Right atrium auricular region (tissue), 2 donors: ENCODE measurements at regions not wholly inside any gene's neighbourhood (a gene's known extent, or its start where the extent isn't known, plus 50 kb on each side); places are given as distances from the start of the nearest gene placed in this dataset.

Experiments used
- DNase-seq: peaks from one replicate; pipeline ENCODE4 v3.0.0-alpha.2; 2019; ENCODE audit warnings: low spot score
- H3K27ac ChIP-seq, 2 donors: fragments of 200-600 bp; sonication (generic); 1 replicate in 1 of 2; 2 replicates in 1 of 2; pipeline ENCODE4 v1.5.1; 2016 to 2019
- H3K27me3 ChIP-seq, 2 donors: fragments of 200-600 bp; sonication (generic); one replicate each; pipeline versions ENCODE4 v1.5.1 to v1.6.0; 2017 to 2019
- H3K36me3 ChIP-seq: fragments of 200-600 bp; sonication (generic); one replicate; pipeline ENCODE4 v1.5.1; 2016
- H3K4me1 ChIP-seq, 2 donors: fragments of 200-600 bp; sonication (generic); one replicate each; pipeline versions ENCODE4 v1.5.1 to v1.6.0; 2017 to 2019
- H3K4me3 ChIP-seq, 2 donors: fragments of 200-600 bp; sonication (generic); 1 replicate in 1 of 2; 2 replicates in 1 of 2; pipeline ENCODE4 v1.5.1; 2017 to 2019; ENCODE audit warnings: mild to moderate bottlenecking in 1 of 2, moderate library complexity in 1 of 2
- H3K9me3 ChIP-seq, 2 donors: fragments of 200-600 bp; sonication (generic); one replicate each; pipeline ENCODE4 v1.5.1; 2019
- CTCF ChIP-seq, 2 donors: fragments of 200-600 bp; sonication (generic); IDR thresholded peaks; one replicate each; pipeline ENCODE4 v1.5.1; 2019; ENCODE audit warnings: antibody characterized with exemption in 2 of 2

GRCh38 chr7:145884716-145885514, 231.7 kb upstream of the CNTNAP2 start:
- Histone ChIP-seq H3K9me3 (peaks cover 0 to 7% of the 10 kb centered on the region in 2 donors), H3K4me1 (no peaks in the 10 kb centered on the region), H3K4me3 (no peak overlapping the region), H3K27me3 (no peaks in the 10 kb centered on the region), H3K36me3 (no peaks in the 10 kb centered on the region), H3K27ac (no peak overlapping the region)
- TF ChIP-seq CTCF (IDR thresholded peaks at IDR 0.05) = no peak
- no peak for DNase-seq

- Histone ChIP-seq H3K27me3 (no peaks in the 10 kb centered on the region), H3K4me1 (no peaks in the 10 kb centered on the region), H3K4me3 (no peak overlapping the region), H3K9me3 (peaks cover 0 to under 1% of the 10 kb centered on the region in 2 donors), H3K36me3 (no peaks in the 10 kb centered on the region), H3K27ac (no peak overlapping the region)
- DNase-seq = no peak
- TF ChIP-seq CTCF (IDR thresholded peaks at IDR 0.05) = no peak
Observed at GRCh38 chr7:145876376-145876775, 240.2 kb upstream of the CNTNAP2 start.

GRCh38 chr7:145875267-145875666, 241.3 kb upstream of the CNTNAP2 start:
- Histone ChIP-seq H3K27ac (no peak overlapping the region), H3K4me3 (no peak overlapping the region), H3K36me3 (no peaks in the 10 kb centered on the region), H3K27me3 (no peaks in the 10 kb centered on the region), H3K4me1 (no peaks in the 10 kb centered on the region), H3K9me3 (no peaks in the 10 kb centered on the region)
- DNase-seq = no peak
- TF ChIP-seq CTCF (IDR thresholded peaks at IDR 0.05) = no peak

GRCh38 chr7:145868935-145869334, 247.7 kb upstream of the CNTNAP2 start:
- DNase-seq = no peak
- H3K36me3 ChIP-seq = no peaks in the 10 kb centered on the region
- peaks cover 0 to 23% of the 10 kb centered on the region in 2 donors for H3K9me3 ChIP-seq
- H3K4me3 ChIP-seq = no peak overlapping the region
- H3K27ac ChIP-seq = no peak overlapping the region
- H3K27me3 ChIP-seq = no peaks in the 10 kb centered on the region
- no peaks in the 10 kb centered on the region for H3K4me1 ChIP-seq
- TF ChIP-seq CTCF (IDR thresholded peaks at IDR 0.05) = no peak

- no peaks in the 10 kb centered on the region for H3K4me1 ChIP-seq
- DNase-seq = no peak
- no peak overlapping the region for H3K27ac ChIP-seq
- H3K4me3 ChIP-seq = no peak overlapping the region
- TF ChIP-seq CTCF (IDR thresholded peaks at IDR 0.05) = no peak
- H3K27me3 ChIP-seq = no peaks in the 10 kb centered on the region
- no peaks in the 10 kb centered on the region for H3K36me3 ChIP-seq
- H3K9me3 ChIP-seq = peaks cover 0 to 8% of the 10 kb centered on the region in 2 donors
Observed at GRCh38 chr7:145862212-145862611, 254.4 kb upstream of the CNTNAP2 start.

GRCh38 chr7:145860809-145861208, 255.8 kb upstream of the CNTNAP2 start:
- Histone ChIP-seq H3K4me1 (no peaks in the 10 kb centered on the region), H3K36me3 (no peaks in the 10 kb centered on the region), H3K9me3 (peaks cover 0 to 3% of the 10 kb centered on the region in 2 donors), H3K27ac (no peak overlapping the region), H3K4me3 (no peak overlapping the region), H3K27me3 (no peaks in the 10 kb centered on the region)
- no peak for TF ChIP-seq CTCF (IDR thresholded peaks at IDR 0.05)
- no peak for DNase-seq
